SKM-1 (cell line): ENCODE measurements at regions not wholly inside any gene's neighbourhood (a gene's known extent, or its start where the extent isn't known, plus 50 kb on each side); places are given as distances from the start of the nearest gene placed in this dataset.
"Not testable (repeated sequence)": the region's sequence is repeated elsewhere in the genome, so short reads cannot be mapped to it uniquely, and the experiment has no call there.

Experiments
- DNase-seq: peaks from one replicate; lab custom pipeline; 2025; ENCODE audit not compliant: unreplicated experiment; lab: John Stamatoyannopoulos, UW

DNA sequence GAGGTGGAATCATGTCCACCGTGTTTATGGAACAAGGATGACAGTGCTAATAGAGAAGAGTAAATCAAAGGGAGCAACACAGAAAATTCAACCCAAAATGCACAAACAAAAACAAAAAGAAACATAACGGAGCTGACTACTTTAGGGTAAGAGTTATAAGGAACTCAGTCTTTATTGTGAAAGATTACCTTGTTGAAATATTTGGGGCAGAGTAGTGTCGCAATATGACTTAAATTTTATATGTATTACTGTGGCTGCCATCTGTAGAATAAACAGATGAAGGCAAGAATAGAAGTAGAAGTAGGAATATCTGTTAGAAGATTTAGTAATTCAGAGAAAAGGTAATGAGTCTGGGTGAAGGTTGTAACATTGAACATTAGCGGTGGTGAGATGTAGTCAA, 913.9 kb downstream of the BRINP3 start:
- no peak for DNase-seq

DNA sequence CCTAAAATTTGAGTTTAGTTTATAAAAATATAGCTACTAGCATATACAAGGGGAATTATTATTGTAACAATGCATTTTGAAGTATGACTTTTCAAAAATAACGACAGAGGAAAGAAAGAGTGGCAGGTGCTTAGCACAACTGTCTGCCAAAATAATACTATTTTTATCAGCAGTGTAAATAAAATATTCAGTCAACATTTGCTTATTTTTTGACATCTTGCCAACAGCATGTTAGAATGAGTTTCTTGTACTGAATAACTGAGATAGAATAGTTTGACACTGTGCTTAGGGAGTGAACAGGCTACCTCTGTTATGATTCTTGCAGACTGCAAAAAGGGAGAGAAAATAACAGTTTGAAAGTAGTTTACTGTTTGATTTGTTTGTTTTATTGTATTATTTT, 909.8 kb downstream of the BRINP3 start:
- DNase-seq = no peak

DNA sequence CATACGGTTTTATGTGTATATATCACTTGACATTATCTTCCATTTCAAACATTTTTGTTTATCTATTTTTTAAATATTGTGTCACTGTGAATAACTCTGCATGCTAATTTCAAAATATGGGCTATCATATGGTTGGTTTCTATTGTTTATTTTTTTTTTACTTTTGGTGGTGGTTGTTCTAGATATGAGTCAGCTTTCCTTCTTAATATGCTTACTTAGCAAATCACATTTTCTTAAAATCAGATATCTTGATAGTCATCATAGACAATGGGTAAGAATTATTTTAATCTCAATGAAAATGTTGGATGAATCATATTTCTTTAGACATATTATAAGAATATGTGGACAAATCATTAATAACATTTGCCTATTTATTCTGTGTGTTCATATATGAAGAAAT, 881.5 kb downstream of the BRINP3 start:
- DNase-seq = no peak

DNA sequence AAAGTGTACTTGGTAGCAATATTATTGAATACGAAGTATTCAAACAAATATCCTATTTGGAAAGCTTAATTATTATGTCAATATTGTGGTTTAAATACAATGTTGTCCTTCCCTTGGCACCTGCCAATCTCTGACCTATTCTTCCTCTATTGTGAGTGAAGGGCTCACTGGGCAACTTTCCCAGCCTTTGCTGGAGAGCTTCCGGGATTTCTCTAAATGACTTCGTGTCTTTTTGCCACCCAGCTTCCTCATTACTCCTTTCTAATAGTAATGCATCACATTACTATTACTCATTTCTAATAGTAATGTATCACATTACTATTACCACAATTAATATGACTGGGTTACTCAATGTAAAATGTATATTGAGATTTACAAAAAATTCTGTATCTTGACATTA, 880.6 kb downstream of the BRINP3 start:
- DNase-seq = no peak

DNA sequence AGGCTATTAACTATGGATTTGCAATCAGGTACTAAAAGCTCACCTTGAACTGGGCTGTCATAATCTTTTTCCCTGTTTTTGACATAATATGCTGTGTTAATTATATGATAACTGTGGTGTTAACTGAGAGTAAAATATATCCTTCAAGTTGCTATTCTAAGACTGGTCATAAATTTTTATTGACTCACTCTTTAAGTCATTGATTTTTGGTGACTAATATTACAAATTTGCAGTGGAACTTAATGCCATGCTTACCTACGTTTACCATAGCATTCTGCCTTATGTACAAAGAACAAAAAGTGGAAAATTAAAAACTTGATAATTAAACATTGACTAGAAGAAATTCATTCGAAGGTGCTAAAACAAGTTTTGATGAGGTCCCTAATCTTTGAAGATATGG, 872.4 kb downstream of the BRINP3 start:
- DNase-seq = no peak

DNA sequence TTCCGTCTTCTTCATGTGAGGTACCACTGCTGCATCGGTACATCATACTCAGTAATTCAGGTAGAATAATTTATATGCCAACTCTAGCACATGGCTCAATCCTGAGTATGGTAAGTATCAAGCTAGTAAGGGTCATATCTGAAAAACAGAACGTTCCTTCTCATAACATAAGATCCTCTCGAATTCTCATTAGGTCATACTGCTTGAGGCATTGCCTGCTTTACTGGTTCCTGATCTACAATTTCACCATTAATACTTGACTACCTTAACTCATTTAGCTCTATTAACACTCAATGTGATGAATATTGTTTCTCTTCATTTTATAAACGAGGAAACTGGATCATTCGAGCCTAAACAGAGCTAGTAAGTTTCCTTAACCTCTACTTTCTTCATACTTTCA, 871.6 kb downstream of the BRINP3 start:
- DNase-seq = no peak

DNA sequence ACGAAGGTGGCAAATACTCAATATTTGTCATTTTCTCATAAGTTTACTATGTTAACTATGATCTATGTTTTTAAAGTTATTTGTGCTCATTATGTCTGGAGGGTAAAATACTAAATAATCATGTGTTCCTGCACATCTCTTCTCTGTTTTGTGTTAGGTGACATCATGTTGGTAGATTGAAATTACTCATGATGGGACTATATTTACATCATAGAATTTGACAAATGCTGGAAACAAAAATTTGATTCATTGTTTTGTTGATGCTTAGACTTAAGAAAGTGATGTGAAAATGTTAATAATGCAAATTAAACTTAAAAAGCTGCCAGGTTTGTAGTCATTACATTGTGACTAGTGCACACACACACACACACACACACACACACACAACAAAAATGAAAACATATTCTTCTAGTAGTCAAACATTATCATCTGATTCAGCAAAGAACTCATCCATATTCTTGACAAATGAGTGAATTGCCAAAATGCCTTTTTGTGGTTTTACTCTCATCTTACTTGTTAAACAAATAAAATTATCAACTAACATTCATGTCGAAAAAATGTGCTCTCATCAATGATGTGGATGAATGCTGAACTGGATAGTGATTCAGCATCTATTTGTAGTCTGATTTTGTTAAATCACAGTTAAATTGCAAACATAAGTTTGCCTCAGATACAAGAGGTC, 870.7 kb downstream of the BRINP3 start:
- DNase-seq = no peak

DNA sequence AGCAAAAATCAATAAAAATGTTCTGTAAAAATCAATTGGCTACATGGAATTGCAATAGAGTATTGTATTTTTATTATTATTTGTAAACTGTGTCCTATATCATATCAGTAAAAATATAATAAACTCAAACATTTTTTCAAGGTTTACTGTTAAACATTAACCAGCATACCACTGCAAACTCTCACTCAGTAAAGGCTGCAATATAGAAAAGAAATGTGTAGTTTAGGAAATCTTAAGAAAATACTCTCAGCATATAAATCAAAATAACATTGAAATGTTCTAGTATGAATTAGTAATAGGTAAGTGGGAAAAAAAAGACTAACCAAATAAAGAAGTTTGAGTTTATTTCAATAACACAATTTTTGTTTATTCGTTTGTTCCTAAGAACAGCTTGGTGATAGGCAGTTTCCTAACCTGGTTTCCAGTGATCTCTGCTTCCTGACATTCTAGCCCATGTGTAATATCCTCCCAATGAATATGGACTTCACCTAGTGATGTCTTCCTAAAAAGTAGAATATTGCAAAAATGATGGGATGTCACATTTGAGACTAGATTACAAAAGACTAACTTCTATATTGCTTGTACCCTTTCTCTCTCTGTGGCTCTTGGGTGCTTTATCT, 870.1 kb downstream of the BRINP3 start:
- no peak for DNase-seq

DNA sequence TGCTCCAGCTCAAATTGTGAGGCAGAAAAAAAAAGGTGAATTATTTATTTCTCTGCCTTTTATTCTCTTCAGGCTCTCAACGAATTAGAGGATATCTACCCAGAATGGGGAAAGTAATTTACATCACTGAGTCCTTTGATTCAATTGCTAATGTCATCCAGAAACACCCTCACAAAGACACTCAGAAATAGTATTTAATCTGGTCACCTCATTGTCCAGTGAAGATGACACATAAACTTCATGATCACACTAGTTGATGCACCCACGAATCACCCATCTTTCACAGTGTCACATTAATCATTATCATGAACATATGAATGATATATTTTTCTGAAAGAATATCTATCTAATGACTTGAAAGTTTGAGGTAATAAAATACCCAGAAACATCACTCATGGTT, 868.5 kb downstream of the BRINP3 start:
- DNase-seq = no peak

DNA sequence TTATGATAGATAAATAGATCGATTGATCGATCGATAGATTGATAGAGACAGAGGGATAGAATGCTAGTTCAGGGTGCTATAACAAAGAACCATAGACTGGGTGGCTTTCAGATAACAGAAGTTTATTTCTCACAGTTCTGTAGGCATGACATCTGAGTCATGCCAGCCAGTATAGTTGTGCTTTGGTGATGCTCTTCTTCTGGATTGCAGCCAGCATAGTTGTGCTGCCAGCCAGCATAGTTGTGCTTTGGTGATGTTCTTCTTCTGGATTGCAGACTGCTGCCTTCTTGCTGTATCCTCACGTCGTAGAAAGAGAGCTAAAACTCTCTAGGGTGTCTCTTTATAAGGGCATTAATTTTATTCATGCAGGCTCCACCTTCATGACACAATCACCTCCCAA, 860.8 kb downstream of the BRINP3 start:
- no peak for DNase-seq

DNA sequence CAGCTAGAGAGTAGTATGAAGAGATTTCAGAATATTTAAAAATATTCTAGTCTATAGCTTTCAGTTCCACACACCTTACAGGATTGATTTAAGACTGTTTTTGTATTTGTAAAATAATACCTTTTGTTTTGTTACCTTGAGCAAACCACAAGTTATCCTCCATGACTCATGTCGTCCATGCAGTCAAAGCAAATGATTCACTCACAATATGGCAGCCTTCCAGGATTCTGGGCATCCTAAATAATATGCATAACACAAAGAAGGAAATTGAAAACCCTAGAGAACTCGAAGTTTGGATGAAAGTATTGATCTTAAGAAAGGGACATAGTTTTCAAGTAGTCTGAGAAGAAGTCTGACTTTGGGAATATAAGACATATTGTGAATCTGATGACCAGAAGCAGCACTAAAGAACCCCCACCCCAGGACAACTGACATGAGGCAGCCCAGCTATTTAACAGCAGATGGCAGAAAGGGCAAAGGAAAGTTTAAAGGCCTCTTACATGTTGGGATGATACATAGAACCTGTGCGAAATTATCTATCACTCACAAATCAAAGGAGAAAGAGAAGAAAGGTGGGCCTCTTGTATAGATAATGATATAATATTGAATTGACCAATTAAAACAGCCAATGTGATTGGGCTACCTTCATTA, 857.9 kb downstream of the BRINP3 start:
- no peak for DNase-seq

DNA sequence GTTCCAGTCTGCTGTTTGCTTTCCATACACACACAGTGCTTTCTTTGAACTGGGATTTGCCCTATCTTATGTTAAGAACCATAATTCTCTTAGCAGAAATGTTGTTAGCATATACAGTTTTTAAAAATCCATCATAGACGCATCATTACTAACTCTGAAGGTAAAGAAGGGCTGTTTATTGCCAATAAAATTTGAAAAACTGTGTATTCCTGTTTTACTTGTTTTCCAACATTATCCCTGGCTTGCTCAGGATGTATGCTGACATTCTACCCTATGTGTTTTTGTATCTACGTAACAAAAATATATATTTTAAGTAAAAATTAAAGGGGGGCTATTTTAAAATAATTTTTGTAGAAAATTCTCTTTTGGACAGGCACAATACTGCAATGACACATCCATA, 857.2 kb downstream of the BRINP3 start:
- DNase-seq = no peak

DNA sequence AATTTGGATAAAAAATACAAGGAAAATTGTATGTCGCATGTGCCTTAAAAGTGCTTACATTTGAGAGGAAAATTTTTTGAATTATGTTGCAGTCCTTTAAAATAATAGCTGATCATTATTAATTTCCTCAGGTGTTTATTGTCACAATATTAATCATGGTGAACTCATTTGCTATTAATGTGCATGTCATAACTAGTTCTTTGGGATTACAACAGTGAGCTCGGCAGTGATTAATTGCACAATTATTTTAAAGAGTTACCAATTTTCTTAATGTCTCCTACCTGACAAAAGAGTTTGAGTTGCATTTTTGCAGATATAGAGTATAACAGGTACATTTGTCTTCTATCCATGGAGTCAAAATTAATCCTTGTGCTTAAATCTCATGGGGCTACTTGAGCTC, 854.3 kb downstream of the BRINP3 start:
- no peak for DNase-seq

DNA sequence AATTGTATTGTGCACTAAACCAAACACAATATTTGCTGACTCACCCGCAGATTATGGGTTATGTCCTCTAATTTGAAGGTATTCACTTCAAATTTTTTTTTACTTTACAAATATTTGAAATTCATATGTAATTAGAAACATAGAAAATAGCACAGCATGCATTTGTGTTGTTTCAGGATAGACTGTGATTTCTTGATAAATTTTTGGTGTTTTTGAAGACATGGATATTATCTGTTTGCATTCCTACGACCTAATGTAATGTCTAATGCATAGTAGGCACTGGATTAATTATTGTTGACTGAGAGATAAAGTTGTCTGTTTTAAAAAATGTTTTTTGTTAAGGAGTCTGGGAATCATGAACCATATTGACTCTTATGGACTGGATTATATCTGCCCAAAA, 850.2 kb downstream of the BRINP3 start:
- no peak for DNase-seq

DNA sequence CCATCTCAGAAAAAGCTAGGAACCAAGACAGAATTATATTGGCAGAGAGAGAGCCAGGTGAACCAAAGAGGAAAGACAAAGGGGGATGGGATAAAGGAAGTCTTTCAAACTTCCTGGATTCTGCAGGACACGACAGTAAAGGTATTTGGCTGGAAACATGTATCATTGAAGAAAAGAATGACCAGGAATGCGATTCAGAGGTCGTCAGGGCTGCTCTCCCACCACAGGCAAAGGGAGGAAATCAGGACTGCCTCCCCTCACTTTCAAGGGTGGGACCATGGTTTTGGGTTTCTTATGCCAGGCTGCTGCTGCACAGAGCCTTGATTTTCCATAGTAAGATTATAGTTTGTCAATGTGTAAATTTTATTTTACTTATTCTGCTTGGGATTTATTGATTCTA, 848.8 kb downstream of the BRINP3 start:
- DNase-seq = no peak

DNA sequence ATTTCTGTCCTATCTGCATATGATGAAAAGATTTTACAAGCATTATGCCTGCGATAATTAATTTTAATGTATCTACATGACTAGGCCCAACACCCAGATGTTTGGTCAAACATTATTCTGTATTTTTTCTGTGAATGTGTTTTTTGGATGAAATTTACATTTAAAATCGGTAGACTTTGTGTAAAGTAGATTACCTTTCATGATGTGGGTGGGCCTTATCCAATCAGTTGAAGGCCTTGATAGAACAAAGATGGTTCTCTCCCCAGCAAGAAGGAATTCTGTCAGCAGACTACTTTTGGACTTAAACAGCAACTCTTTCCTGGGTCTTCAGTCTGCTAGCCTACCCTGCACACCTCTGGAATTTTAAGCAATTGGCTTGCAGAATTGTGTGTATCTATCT, 844.0 kb downstream of the BRINP3 start:
- no peak for DNase-seq

DNA sequence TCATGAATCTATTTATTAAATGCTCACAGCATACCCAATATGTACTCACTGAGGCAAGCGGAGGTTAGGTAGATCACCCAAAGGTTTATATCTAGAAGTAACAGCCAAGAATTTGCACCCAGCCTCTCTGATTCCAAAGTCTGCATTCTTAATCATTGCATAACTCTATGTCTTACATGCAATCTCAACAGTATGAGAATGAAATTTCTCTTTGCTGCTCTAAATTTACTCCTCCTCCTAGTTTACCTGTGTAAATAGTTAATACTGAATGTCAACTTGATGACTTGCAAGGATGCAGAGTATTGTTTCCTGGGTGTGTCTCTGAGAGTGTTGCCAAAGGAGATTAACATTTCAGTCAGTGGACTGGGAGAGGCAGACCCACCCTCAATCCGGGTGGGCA, 840.6 kb downstream of the BRINP3 start:
- DNase-seq = no peak

DNA sequence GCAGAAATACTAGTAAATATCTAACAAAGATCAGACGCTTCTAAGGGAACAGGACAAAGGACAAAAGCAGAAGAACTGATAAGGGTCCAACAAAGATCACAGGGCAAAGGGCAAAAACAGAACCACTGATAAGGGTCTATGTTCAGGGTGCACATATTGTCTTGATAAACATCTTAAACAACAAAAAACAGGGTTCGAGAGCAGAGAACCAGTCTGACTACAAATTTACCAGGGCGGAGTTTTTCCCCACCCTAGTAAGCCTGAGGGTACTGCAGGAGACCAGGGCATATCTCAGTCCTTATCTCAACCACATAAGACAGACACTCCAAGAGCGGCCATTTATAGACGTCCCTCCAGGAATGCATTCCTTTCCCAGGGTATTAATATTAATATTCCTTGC, 833.5 kb downstream of the BRINP3 start:
- DNase-seq = not testable (repeated sequence)

DNA sequence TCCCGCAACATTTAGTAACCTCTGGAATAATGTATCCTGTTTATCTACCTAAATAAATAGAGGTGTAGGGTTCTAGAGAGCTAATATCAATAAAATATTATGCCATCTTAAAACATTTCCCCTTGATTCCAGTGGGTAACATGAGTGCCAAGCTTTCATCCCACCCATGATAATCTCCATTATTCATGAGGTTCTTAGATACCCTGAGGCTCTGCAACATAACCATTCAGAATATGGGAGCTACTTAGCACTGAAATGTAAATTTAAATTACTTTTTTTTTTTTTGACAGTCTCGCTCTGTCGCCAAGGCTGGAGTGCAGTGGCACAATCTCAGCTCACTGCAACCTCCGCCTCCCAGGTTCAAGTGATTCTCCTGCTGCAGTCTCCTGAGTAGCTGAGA, 832.7 kb downstream of the BRINP3 start:
- DNase-seq = no peak

DNA sequence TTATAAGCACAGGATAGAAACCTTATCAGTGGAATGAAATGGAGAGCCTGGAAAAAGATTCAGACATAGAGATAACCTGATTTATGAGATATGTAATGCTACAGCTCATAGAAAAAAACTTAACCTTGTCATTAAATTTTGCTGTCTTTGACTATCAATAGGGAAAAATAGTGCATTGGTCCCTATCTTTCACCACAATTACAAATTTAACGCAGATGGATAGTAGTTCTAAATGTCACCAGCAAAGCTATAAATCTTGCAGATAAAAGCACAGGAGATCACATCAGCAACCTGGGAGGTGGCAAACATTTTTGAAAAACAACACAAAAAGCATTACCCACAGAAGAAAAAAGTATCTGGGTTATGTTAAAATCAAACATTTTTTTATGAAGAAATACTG, 831.6 kb downstream of the BRINP3 start:
- DNase-seq = no peak

DNA sequence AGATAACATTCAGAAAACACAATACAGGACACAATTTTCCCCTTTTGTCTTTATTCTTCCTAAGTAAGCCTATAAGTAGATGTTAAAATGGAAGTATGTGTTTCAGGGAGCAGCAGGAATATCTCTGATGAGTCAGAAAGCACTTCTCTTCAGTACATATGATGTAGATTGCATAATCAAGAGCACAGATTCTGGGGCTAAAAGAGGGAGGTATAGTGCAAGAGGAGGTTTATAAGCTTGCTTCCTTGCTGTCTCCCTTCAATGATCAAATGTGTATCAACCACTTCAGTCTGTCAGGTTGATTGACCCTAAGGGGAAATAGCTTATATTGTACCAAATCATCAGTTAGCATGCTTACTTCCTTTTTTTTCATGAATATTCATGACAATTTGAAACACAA, 822.8 kb downstream of the BRINP3 start:
- DNase-seq = no peak

DNA sequence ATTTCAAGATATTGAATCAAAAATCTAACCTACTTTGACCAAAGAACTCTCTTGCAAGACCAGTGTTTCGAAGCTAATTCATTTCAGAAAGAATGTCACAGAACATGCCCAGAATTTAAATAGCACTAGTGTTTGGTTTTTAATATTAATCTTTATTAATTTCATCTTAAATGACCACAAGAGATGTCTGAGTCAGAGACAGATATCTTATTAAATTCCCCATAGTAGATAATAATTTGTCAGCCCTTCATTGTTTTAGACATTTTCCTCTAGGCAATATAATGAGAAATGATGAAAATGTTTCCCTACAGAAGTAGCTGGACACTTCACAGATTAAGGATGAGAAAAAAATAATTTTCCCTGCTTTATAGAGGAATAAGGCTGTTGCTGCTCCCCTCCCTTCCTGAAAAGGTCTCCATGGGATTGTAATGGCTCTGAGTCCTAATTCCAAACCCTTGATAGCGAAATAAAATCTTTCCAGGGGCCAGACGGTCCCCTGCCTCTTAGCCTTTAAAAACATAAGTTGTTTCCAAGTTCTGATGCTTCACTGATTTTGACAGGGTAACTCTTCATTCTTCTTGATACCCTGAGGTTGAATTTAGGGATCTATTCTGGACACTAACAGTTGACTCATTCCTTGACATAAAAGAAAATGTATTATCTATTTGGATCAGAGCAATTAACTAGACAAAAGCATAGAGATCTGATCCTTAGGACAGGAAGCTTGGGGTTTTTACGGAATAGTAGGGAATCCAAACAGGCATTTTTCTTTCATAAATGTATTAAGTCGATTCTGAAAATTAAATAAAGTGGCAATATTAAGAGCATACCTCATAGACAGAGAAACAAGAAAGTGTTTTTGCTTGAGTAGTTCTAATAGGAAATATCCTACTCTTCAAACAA, 820.8 kb downstream of the BRINP3 start:
- no peak for DNase-seq
